ENCODE measurements at regions not wholly inside any gene's neighbourhood (a gene's known extent, or its start where the extent isn't known, plus 50 kb on each side); places are given as distances from the start of the nearest gene placed in this dataset.

DNA sequence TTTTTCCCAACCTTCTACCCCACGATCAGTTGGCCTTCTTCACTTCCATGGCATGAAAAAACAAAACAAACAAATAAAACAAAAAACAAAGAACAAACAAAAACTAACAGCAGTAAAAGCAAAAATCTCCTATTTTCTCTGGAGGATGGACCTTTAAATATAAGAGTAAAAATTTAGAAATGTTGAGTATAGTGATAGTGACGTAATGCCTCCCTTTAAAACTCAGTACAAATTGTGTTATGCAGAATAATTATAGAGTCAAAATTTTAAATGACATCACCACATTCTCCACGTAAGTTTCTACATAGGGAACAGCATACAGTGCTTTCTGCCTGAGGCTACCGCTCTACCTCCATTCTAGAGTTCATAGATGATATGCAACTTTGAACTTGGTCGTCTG lies 2156.4 kb downstream of the PCDH7 start:
- H3K4me3 ChIP-seq (ENCODE audit: extremely low read depth in 1 of 4, insufficient read depth in 2 of 4, low read depth in 3 of 4, low read length in 4 of 4): no peak overlapping the region
- DNase-seq (ENCODE audit: low read depth in 1 of 2, low spot score in 2 of 2): no peak
- no peak overlapping the region for H2BK20ac ChIP-seq (ENCODE audit: low read length)
- ChIA-PET POLR2A (ENCODE audit: partially characterized antibody) (no interaction called here), CTCF (ENCODE audit: partially characterized antibody) (no interaction called here)
- H3K56ac ChIP-seq (replicated peaks; ENCODE audit: insufficient read length, low read depth, low read length): no peak overlapping the region
- no peaks in the 10 kb centered on the region for H3K27me3 ChIP-seq (replicated peaks in 1 of 4; ENCODE audit: control insufficient read depth in 3 of 4, extremely low read depth in 1 of 4, insufficient read depth in 3 of 4, low read length in 3 of 4)
- H3K27ac ChIP-seq (ENCODE audit: low read depth, low read length): no peak overlapping the region
- FAIRE-seq: no peak
- no peak overlapping the region for H4K8ac ChIP-seq (ENCODE audit: extremely low read depth, insufficient read depth, low read length)
- no peak overlapping the region for H3K4ac ChIP-seq (replicated peaks; ENCODE audit: insufficient read length, low read depth, low read length)
- H3K79me2 ChIP-seq (ENCODE audit: control insufficient read depth in 1 of 2, insufficient read depth in 2 of 2, low read length in 2 of 2): no peaks in the 10 kb centered on the region
- 89% methylated on average over 5 of the region's 5 CpGs; no CpG with 5 or more reads in 1 of the 2 experiments for WGBS, 2 experiments (ENCODE audit: extremely low coverage in 1 of 2, insufficient coverage in 1 of 2, insufficient read length in 1 of 2, insufficient replicate concordance in 2 of 2, low coverage in 1 of 2, low lambda C conversion rate in 2 of 2, missing lambda C conversion rate in 1 of 2)
- H2BK120ac ChIP-seq (replicated peaks; ENCODE audit: low read depth, low read length): no peak overlapping the region
- H3K4me1 ChIP-seq (replicated peaks in 1 of 4; ENCODE audit: control insufficient read depth in 3 of 4, insufficient read depth in 4 of 4, low read length in 3 of 4): no peaks in the 10 kb centered on the region
- H2BK12ac ChIP-seq (ENCODE audit: low read depth, low read length): no peak overlapping the region
- H3K79me1 ChIP-seq (ENCODE audit: low read depth, low read length): no peaks in the 10 kb centered on the region
- no peak overlapping the region for H3K9ac ChIP-seq (replicated peaks in 1 of 4; ENCODE audit: extremely low read depth in 1 of 4, low read depth in 3 of 4, low read length in 3 of 4)
- no peaks in the 10 kb centered on the region for H4K20me1 ChIP-seq (replicated peaks in 1 of 2; ENCODE audit: control insufficient read depth in 1 of 2, insufficient read depth in 2 of 2, low read length in 2 of 2)
- no peak overlapping the region for H3K23ac ChIP-seq (ENCODE audit: insufficient read length)
- no peak overlapping the region for H3K4me2 ChIP-seq (ENCODE audit: insufficient read depth in 1 of 2, low read depth in 2 of 2, low read length in 2 of 2)
- no peak for TF ChIP-seq SIX5 (IDR thresholded peaks at IDR 0.05; ENCODE audit: low read depth, low read length)
- TF ChIP-seq GABPA (IDR thresholded peaks at IDR 0.05; ENCODE audit: borderline replicate concordance, insufficient read depth, low read length): no peak
- no peak for TF ChIP-seq TBP (IDR thresholded peaks at IDR 0.05; ENCODE audit: low read depth, low read length)
- TF ChIP-seq SIN3A (conservative IDR thresholded peaks at IDR 0.05 in 1 of 2, IDR thresholded peaks at IDR 0.05 in 1 of 2; ENCODE audit: low read depth in 1 of 2, low read length in 2 of 2): no peak
- TF ChIP-seq SP4 (IDR thresholded peaks at IDR 0.05; ENCODE audit: low read length): no peak
- no peak for TF ChIP-seq HDAC6 (IDR thresholded peaks at IDR 0.05; ENCODE audit: low read depth, low read length)
- no peak overlapping the region for H3K18ac ChIP-seq (ENCODE audit: extremely low read depth, low read length)
- no peak overlapping the region for H2BK5ac ChIP-seq (ENCODE audit: low read depth, low read length)
- no peak overlapping the region for H2AFZ ChIP-seq (ENCODE audit: low read length)
- no peak overlapping the region for H4K5ac ChIP-seq (ENCODE audit: insufficient read length, low read depth, low read length)
- H3K14ac ChIP-seq (ENCODE audit: insufficient read length): no peak overlapping the region
- H3K36me3 ChIP-seq (ENCODE audit: control insufficient read depth in 2 of 4, insufficient read depth in 4 of 4, low read length in 3 of 4): no peaks in the 10 kb centered on the region
- no peaks in the 10 kb centered on the region for H3K23me2 ChIP-seq (ENCODE audit: low read depth, low read length)
- H2BK15ac ChIP-seq (ENCODE audit: low read length): no peak overlapping the region
- H3K9me3 ChIP-seq (ENCODE audit: insufficient read depth in 2 of 2, low read depth in 1 of 2, low read length in 1 of 2): no peaks in the 10 kb centered on the region
- H4K91ac ChIP-seq (replicated peaks; ENCODE audit: insufficient read length, low read length): no peak overlapping the region
- H2AK5ac ChIP-seq (ENCODE audit: low read depth, low read length): no peak overlapping the region
